LNCAP (cell line): ENCODE measurements at regions not wholly inside any gene's neighbourhood (a gene's known extent, or its start where the extent isn't known, plus 50 kb on each side); places are given as distances from the start of the nearest gene placed in this dataset.

Experiments
- TF ChIP-seq, protein P1 (sequence below): fragments of 450-650 bp; IDR thresholded peaks from 2 replicates; pipeline ENCODE4 v1.5.1; 2017; ENCODE audit warnings: mild to moderate bottlenecking

GRCh38 chr5:17021602-17021932 lies 85.5 kb upstream of the MYO10 start:
- TF ChIP-seq, protein P1, sequence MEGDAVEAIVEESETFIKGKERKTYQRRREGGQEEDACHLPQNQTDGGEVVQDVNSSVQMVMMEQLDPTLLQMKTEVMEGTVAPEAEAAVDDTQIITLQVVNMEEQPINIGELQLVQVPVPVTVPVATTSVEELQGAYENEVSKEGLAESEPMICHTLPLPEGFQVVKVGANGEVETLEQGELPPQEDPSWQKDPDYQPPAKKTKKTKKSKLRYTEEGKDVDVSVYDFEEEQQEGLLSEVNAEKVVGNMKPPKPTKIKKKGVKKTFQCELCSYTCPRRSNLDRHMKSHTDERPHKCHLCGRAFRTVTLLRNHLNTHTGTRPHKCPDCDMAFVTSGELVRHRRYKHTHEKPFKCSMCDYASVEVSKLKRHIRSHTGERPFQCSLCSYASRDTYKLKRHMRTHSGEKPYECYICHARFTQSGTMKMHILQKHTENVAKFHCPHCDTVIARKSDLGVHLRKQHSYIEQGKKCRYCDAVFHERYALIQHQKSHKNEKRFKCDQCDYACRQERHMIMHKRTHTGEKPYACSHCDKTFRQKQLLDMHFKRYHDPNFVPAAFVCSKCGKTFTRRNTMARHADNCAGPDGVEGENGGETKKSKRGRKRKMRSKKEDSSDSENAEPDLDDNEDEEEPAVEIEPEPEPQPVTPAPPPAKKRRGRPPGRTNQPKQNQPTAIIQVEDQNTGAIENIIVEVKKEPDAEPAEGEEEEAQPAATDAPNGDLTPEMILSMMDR: no peak

- TF ChIP-seq, protein P1: no peak
These were observed 86.2 kb upstream of the MYO10 start for GRCh38 chr5:17022296-17022695.

GRCh38 chr5:17024686-17025180 lies 88.6 kb upstream of the MYO10 start:
- TF ChIP-seq, protein P1: no peak

- TF ChIP-seq, protein P1: no peak
These were observed 101.7 kb upstream of the MYO10 start for GRCh38 chr5:17037751-17038150.

DNA sequence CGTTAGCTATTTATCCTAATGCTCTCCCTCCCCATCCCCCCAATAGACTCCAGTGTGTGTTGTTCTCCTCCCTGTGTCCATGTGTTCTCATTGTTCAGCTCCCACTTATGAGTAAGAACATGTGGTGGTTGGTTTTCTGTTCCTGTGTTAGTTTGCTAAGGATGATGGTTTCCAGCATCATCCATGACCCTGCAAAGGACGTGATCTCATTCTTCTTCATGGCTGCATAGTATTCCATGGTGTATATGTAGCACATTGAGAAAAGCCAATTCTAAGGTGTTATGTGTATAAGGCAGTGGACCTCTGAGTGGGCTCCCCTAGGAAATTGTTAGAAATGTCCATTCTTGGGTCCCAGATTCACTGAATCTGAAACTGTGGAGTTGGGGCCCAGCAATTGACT lies 103.1 kb upstream of the MYO10 start:
- TF ChIP-seq, protein P1: no peak

DNA sequence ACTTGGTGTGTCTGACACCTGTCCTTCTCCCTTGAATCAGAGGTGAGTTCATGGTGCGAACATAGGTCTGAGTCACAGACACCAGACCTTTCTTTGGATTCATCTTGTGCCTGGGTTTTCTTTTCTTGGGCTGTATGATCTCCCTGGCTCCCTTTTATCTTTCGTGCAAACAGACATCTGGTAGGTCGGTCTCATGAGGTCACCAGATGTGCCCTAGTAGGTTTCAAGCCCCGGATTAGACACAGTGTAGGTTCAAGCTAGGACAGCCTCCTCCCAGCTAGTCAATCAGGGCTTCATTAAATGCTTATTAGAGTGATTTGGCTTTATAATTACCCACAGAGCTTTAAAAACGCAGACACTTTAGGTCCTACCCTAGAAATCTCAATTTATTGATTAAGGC lies 106.0 kb upstream of the MYO10 start:
- TF ChIP-seq, protein P1: no peak

GRCh38 chr5:17046320-17046719 lies 110.2 kb upstream of the MYO10 start:
- TF ChIP-seq, protein P1: no peak

DNA sequence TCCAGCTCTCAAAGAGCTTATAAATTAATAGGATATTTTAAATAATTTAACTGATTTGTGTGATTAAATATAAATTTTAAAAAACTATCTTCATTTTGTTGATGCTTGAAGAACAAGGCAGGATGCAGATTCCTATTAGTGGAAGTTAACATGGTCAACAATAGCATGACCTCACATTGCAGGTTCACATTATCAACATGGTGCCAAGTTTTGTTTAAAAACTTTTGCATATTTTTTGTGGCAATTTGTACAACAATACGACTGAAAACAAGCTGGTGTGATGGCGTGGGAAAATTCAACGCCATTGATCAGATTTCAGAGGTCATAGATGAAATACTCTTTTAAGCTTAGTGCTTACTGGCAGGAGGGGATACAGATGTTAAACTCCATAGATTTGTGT lies 114.1 kb upstream of the MYO10 start:
- TF ChIP-seq, protein P1: no peak
